OCI-LY3 (cell line): ENCODE measurements at regions not wholly inside any gene's neighbourhood (a gene's known extent, or its start where the extent isn't known, plus 50 kb on each side); places are given as distances from the start of the nearest gene placed in this dataset.

Source experiments
- CTCF ChIP-seq: fragments of 200-600, 300-600 bp; sonication (generic); IDR thresholded peaks from 2 replicates; pipeline ENCODE4 v1.5.1; 2014; ENCODE audit warnings: antibody characterized with exemption, low read length, low read depth
- EZH2phosphoT487 ChIP-seq: fragments of 200-600 bp; shearing (Covaris generic); IDR thresholded peaks from 2 replicates; pipeline ENCODE4 v1.6.1; 2018; ENCODE audit warnings: antibody characterized with exemption, mixed run types, low read depth

GRCh38 chr4:175263537-175263936 lies 345.4 kb downstream of the ADAM29 start:
- TF ChIP-seq CTCF, result no peak
- no peak for TF ChIP-seq EZH2phosphoT487
